Upper lobe of right lung (tissue), 1 donor: ENCODE measurements at regions not wholly inside any gene's neighbourhood (a gene's known extent, or its start where the extent isn't known, plus 50 kb on each side); places are given as distances from the start of the nearest gene placed in this dataset.

Source experiments
- ATAC-seq: fragments of 200-7000 bp; cut with Tn5 transposase; one replicate; pipeline ENCODE4 v1.9.1; 2020; ENCODE audit warnings: mild to moderate bottlenecking, moderate library complexity
- DNase-seq: peaks from one replicate; pipeline ENCODE4 v3.0.0-alpha.2; 2020
- H3K27ac ChIP-seq: fragments of 200-600 bp; one replicate; pipeline ENCODE4 v1.8.0; 2022
- H3K27me3 ChIP-seq: fragments of 200-600 bp; one replicate; pipeline ENCODE4 v1.8.0; 2022; ENCODE audit warnings: mild to moderate bottlenecking
- H3K36me3 ChIP-seq: fragments of 200-600 bp; one replicate; pipeline ENCODE4 v1.8.0; 2022
- H3K4me1 ChIP-seq: fragments of 200-600 bp; one replicate; pipeline ENCODE4 v1.8.0; 2022
- H3K4me3 ChIP-seq: fragments of 200-600 bp; one replicate; pipeline ENCODE4 v1.8.0; 2022; ENCODE audit warnings: mild to moderate bottlenecking
- H3K9me3 ChIP-seq: fragments of 200-600 bp; one replicate; pipeline ENCODE4 v1.8.0; 2022
- CTCF ChIP-seq: fragments of 200-600 bp; IDR thresholded peaks from one replicate; pipeline ENCODE4 v1.8.0; 2022; ENCODE audit warnings: antibody characterized with exemption
- intact Hi-C: fragments of 100-400 bp; cut with DNase I; formaldehyde crosslinking; loops from one replicate; pipeline ENCODE4 v1.11.0; 2022
- donor health status: DM: no; HTN: yes; CAD: no; lungs with severe emphysema.

- no peak for TF ChIP-seq CTCF
- ATAC-seq (peak; percentile 83), DNase-seq (no peak)
- Histone ChIP-seq H3K4me3 (no peak overlapping the region), H3K36me3 (no peaks in the 10 kb centered on the region), H3K9me3 (no peaks in the 10 kb centered on the region), H3K27me3 (no peaks in the 10 kb centered on the region), H3K27ac (no peak overlapping the region), H3K4me1 (peaks cover 13% of the 10 kb centered on the region)
- intact Hi-C loops, result no loop called here
These were observed 368.9 kb downstream of the UTRN start for GRCh38 chr6:144653885-144654505.

GRCh38 chr6:144654506-144654905 is 369.4 kb downstream of the UTRN start:
- H3K36me3 ChIP-seq, result no peaks in the 10 kb centered on the region
- intact Hi-C loops, result no loop called here
- no peak overlapping the region for H3K4me3 ChIP-seq
- ATAC-seq (no peak), DNase-seq (no peak)
- TF ChIP-seq CTCF, result no peak
- H3K27me3 ChIP-seq, result no peaks in the 10 kb centered on the region
- peaks cover 18% of the 10 kb centered on the region for H3K4me1 ChIP-seq
- no peaks in the 10 kb centered on the region for H3K9me3 ChIP-seq
- H3K27ac ChIP-seq, result no peak overlapping the region

GRCh38 chr6:144655376-144655775 is 370.2 kb downstream of the UTRN start:
- H3K36me3 ChIP-seq, result no peaks in the 10 kb centered on the region
- no peak for ATAC-seq
- no peak overlapping the region for H3K27ac ChIP-seq
- H3K4me1 ChIP-seq, result peaks cover 25% of the 10 kb centered on the region
- no peak for TF ChIP-seq CTCF
- intact Hi-C loops, result no loop called here
- no peaks in the 10 kb centered on the region for H3K9me3 ChIP-seq
- DNase-seq, result no peak
- no peaks in the 10 kb centered on the region for H3K27me3 ChIP-seq
- H3K4me3 ChIP-seq, result no peak overlapping the region

- ATAC-seq (no peak), DNase-seq (no peak)
- TF ChIP-seq CTCF, result no peak
- Histone ChIP-seq H3K36me3 (no peaks in the 10 kb centered on the region), H3K4me3 (no peak overlapping the region), H3K27ac (no peak overlapping the region), H3K4me1 (peaks cover 29% of the 10 kb centered on the region), H3K9me3 (no peaks in the 10 kb centered on the region), H3K27me3 (no peaks in the 10 kb centered on the region)
- intact Hi-C loops, result no loop called here
These were observed 372.6 kb downstream of the UTRN start for GRCh38 chr6:144657691-144658090.

GRCh38 chr6:144659202-144660182 is 374.4 kb downstream of the UTRN start:
- no peaks in the 10 kb centered on the region for H3K9me3 ChIP-seq
- peak overlapping the region; percentile 33 for H3K27ac ChIP-seq
- H3K4me1 ChIP-seq, result peaks cover 25% of the 10 kb centered on the region
- H3K27me3 ChIP-seq, result no peaks in the 10 kb centered on the region
- TF ChIP-seq CTCF, result no peak
- intact Hi-C loops, result no loop called here
- ATAC-seq, result peak; percentile 72
- peak overlapping the region; percentile 14 for H3K4me3 ChIP-seq
- H3K36me3 ChIP-seq, result no peaks in the 10 kb centered on the region
- DNase-seq, result no peak
